PFSK-1 (cell line): ENCODE measurements at regions not wholly inside any gene's neighbourhood (a gene's known extent, or its start where the extent isn't known, plus 50 kb on each side); places are given as distances from the start of the nearest gene placed in this dataset.

ENCODE experiments used
- FOXP2 ChIP-seq: optimal IDR thresholded peaks from 2 replicates; pipeline ENCODE3; 2011; ENCODE audit warnings: borderline replicate concordance, control low read depth, inconsistent platforms; ENCODE audit not compliant: insufficient read depth; ENCODE audit errors: extremely low read length, extremely low read depth
- POLR2AphosphoS5 ChIP-seq: IDR thresholded peaks from 2 replicates; pipeline ENCODE4 v1.6.1; 2012; ENCODE audit warnings: low read depth, mild to moderate bottlenecking, control low read depth, low read length, moderate library complexity
- REST ChIP-seq, 2 experiments: IDR thresholded peaks; 2 replicates each; pipeline versions ENCODE4 v1.6.1 to v1.8.0; 2011 to 2012; ENCODE audit warnings: low read depth in 2 of 2, low read length in 2 of 2, control low read depth in 1 of 2, inconsistent platforms in 1 of 2, mild to moderate bottlenecking in 1 of 2, moderate library complexity in 1 of 2; ENCODE audit not compliant: insufficient read depth in 1 of 2
- SIN3A ChIP-seq: IDR thresholded peaks from 2 replicates; pipeline ENCODE4 v1.6.1; 2012; ENCODE audit warnings: mild to moderate bottlenecking, low read length, moderate library complexity, borderline replicate concordance; ENCODE audit not compliant: insufficient read depth
- TAF1 ChIP-seq: IDR thresholded peaks from 2 replicates; pipeline ENCODE4 v1.6.1; 2012; ENCODE audit warnings: low read length, control low read depth, borderline replicate concordance; ENCODE audit not compliant: insufficient read depth

- TF ChIP-seq REST (IDR thresholded peaks at IDR 0.05; ENCODE audit: insufficient read depth in 1 of 2, low read depth in 2 of 2, low read length in 2 of 2) (no peak), TAF1 (no peak), SIN3A (no peak), FOXP2 (no peak), POLR2AphosphoS5 (no peak)
Observed at GRCh38 chr17:69734656-69735055, 320.2 kb downstream of the MAP2K6 start.

- TF ChIP-seq SIN3A (no peak), POLR2AphosphoS5 (no peak), REST (IDR thresholded peaks at IDR 0.05; ENCODE audit: insufficient read depth in 1 of 2, low read depth in 2 of 2, low read length in 2 of 2) (no peak), FOXP2 (no peak), TAF1 (no peak)
Observed at GRCh38 chr17:69735285-69735684, 320.8 kb downstream of the MAP2K6 start.

DNA sequence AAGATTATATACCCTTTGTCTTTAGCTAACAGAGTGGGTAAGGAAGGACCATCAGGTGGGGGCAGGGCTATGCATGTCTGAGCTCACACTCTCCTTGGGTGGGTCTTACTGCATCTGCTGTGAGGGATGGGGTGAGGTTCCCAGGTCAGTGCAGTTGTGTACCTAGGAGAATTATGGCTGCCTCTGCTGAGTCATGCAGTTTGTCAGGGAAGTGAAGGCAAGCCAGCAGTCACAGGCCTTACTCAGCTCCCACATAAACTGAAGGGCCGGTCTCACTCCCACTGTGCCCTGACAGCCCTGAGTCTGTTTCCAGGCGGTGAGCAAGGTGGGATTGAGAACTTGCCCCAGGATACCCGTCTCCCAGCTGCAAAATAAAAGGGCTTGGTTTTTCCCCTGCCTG, 328.6 kb downstream of the MAP2K6 start:
- no peak for TF ChIP-seq SIN3A
- no peak for TF ChIP-seq TAF1

DNA sequence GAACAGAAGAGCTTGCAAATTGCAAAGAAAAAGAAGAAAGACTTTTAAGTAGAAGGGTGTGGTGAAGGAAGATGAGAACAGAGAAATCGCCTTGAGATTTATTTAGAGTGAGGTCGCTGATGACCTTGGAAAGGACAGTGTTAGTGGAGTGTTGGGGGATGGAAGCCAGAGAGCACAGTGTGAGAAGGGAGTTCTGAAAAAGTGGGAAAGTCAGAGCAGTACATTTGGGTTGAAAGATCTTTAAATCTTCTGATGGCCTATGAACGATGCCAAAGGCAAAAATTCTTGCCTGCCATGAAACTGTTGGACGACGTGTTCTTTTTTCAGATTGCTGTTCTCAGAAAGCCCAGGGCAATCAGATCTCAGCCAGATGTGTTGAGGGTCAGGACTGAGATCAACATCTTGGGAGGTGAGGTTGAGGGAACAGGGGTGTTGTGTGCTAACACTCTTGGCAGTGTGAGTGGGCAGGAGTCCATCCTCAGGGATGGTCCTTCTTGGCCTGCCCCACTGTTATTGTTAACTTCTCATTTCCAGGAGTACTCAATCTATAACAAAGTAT, 330.1 kb downstream of the MAP2K6 start:
- TF ChIP-seq SIN3A (no peak), POLR2AphosphoS5 (no peak), REST (IDR thresholded peaks at IDR 0.05; ENCODE audit: insufficient read depth in 1 of 2, low read depth in 2 of 2, low read length in 2 of 2) (no peak), TAF1 (no peak), FOXP2 (no peak)

- TF ChIP-seq SIN3A (no peak), POLR2AphosphoS5 (no peak), TAF1 (no peak), FOXP2 (no peak), REST (IDR thresholded peaks at IDR 0.05; ENCODE audit: insufficient read depth in 1 of 2, low read depth in 2 of 2, low read length in 2 of 2) (no peak)
Observed at GRCh38 chr17:69749911-69750310, 325.1 kb upstream of the KCNJ16 start.
